AG20443 (cell line): ENCODE measurements at regions not wholly inside any gene's neighbourhood (a gene's known extent, or its start where the extent isn't known, plus 50 kb on each side); places are given as distances from the start of the nearest gene placed in this dataset.

Experiments
- DNase-seq: peaks from one replicate; pipeline ENCODE4 v3.0.0; 2012; ENCODE audit warnings: low spot score, mixed read lengths

GRCh38 chr11:15730995-15731385, 616.3 kb downstream of the INSC start:
- DNase-seq, result no peak

GRCh38 chr11:15735706-15736105, 620.6 kb downstream of the SOX6 start:
- no peak for DNase-seq

- no peak for DNase-seq
Measured at GRCh38 chr11:15737320-15737719, 619.0 kb downstream of the SOX6 start.

GRCh38 chr11:15738931-15739330, 617.4 kb downstream of the SOX6 start:
- DNase-seq, result no peak

GRCh38 chr11:15742626-15743519, 613.5 kb downstream of the SOX6 start:
- no peak for DNase-seq

- no peak for DNase-seq
Measured at GRCh38 chr11:15744693-15745092, 611.7 kb downstream of the SOX6 start.

GRCh38 chr11:15745266-15745665, 611.1 kb downstream of the SOX6 start:
- no peak for DNase-seq

GRCh38 chr11:15747671-15748070, 608.7 kb downstream of the SOX6 start:
- no peak for DNase-seq

GRCh38 chr11:15748132-15748531, 608.2 kb downstream of the SOX6 start:
- DNase-seq, result no peak

GRCh38 chr11:15748741-15749140, 607.6 kb downstream of the SOX6 start:
- DNase-seq, result no peak

- DNase-seq, result no peak
Measured at GRCh38 chr11:15750535-15751308, 605.6 kb downstream of the SOX6 start.

GRCh38 chr11:15754221-15754620, 602.1 kb downstream of the SOX6 start:
- no peak for DNase-seq

GRCh38 chr11:15757048-15757698, 599.2 kb downstream of the SOX6 start:
- DNase-seq, result no peak

- no peak for DNase-seq
Measured at GRCh38 chr11:15758857-15759465, 597.4 kb downstream of the SOX6 start.

GRCh38 chr11:15761235-15761634, 595.1 kb downstream of the SOX6 start:
- DNase-seq, result no peak

- no peak for DNase-seq
Measured at GRCh38 chr11:15764326-15764725, 592.0 kb downstream of the SOX6 start.

- no peak for DNase-seq
Measured at GRCh38 chr11:15764948-15765347, 591.4 kb downstream of the SOX6 start.

- no peak for DNase-seq
Measured at GRCh38 chr11:15765530-15765929, 590.8 kb downstream of the SOX6 start.

- DNase-seq, result no peak
Measured at GRCh38 chr11:15768321-15768720, 588.0 kb downstream of the SOX6 start.

- no peak for DNase-seq
Measured at GRCh38 chr11:15769203-15769602, 587.1 kb downstream of the SOX6 start.

GRCh38 chr11:15770798-15771414, 585.4 kb downstream of the SOX6 start:
- peak; percentile 54 for DNase-seq

- DNase-seq, result no peak
Measured at GRCh38 chr11:15772547-15772946, 583.8 kb downstream of the SOX6 start.
